ENCODE measurements at regions not wholly inside any gene's neighbourhood (a gene's known extent, or its start where the extent isn't known, plus 50 kb on each side); places are given as distances from the start of the nearest gene placed in this dataset.
A peak's percentile ranks its signal among the peaks of the same experiment; 100 is the strongest.

GRCh38 chr6:91087908-91088307 lies 501.0 kb upstream of the MAP3K7 start:
- TF ChIP-seq EZH2 (IDR thresholded peaks at IDR 0.05; ENCODE audit: borderline replicate concordance) (no peak), CTCF (IDR thresholded peaks at IDR 0.05; ENCODE audit: poor library complexity) (no peak), EZH2phosphoT487 (IDR thresholded peaks at IDR 0.05; ENCODE audit: low read depth, severe bottlenecking, unreplicated experiment) (no peak)
- whole genome bisulfite sequencing (ENCODE audit: low lambda C conversion rate, missing lambda C conversion rate), result 30% methylated on average over 4 of the region's 4 CpGs
- Histone ChIP-seq H4K20me1 (ENCODE audit: insufficient read depth, poor library complexity, severe bottlenecking) (no peaks in the 10 kb centered on the region), H3K4me3 (no peak overlapping the region), H3K79me2 (no peaks in the 10 kb centered on the region), H2AFZ (no peak overlapping the region), H3K9me2 (replicated peaks; ENCODE audit: insufficient read depth) (no peaks in the 10 kb centered on the region), H3K4me2 (no peak overlapping the region), H3K27ac (peak overlapping the region; percentile 65), H3K9me3 (ENCODE audit: low read depth) (no peaks in the 10 kb centered on the region), H3K4me1 (ENCODE audit: insufficient read depth) (peaks cover 1% of the 10 kb centered on the region), H3K27me3 (no peaks in the 10 kb centered on the region), H3K36me3 (replicated peaks; ENCODE audit: insufficient read depth, low read depth) (no peaks in the 10 kb centered on the region)
- DNase-seq (ENCODE audit: low spot score), result no peak

- Histone ChIP-seq H3K27me3 (no peaks in the 10 kb centered on the region), H3K4me3 (no peak overlapping the region), H3K36me3 (replicated peaks; ENCODE audit: insufficient read depth, low read depth) (no peaks in the 10 kb centered on the region), H3K4me2 (no peak overlapping the region), H4K20me1 (ENCODE audit: insufficient read depth, poor library complexity, severe bottlenecking) (no peaks in the 10 kb centered on the region), H3K9me3 (ENCODE audit: low read depth) (no peaks in the 10 kb centered on the region), H3K4me1 (ENCODE audit: insufficient read depth) (peaks cover 20% of the 10 kb centered on the region), H2AFZ (no peak overlapping the region), H3K79me2 (no peaks in the 10 kb centered on the region), H3K9me2 (replicated peaks; ENCODE audit: insufficient read depth) (no peaks in the 10 kb centered on the region), H3K27ac (no peak overlapping the region)
- no peak for TF ChIP-seq EZH2 (IDR thresholded peaks at IDR 0.05; ENCODE audit: borderline replicate concordance)
- 79% methylated on average over 5 of the region's 5 CpGs for WGBS (ENCODE audit: low lambda C conversion rate, missing lambda C conversion rate)
- no peak for DNase-seq (ENCODE audit: low spot score)
These were observed 496.3 kb upstream of the MAP3K7 start for GRCh38 chr6:91083211-91083610.

- 68% methylated on average over 3 of the region's 3 CpGs for WGBS (ENCODE audit: low lambda C conversion rate, missing lambda C conversion rate)
- Histone ChIP-seq H3K4me1 (ENCODE audit: insufficient read depth) (peaks cover 20% of the 10 kb centered on the region), H3K4me2 (no peak overlapping the region)
These were observed 495.5 kb upstream of the MAP3K7 start for GRCh38 chr6:91082311-91082832.

More at GRCh38 chr6:91082311-91082832, 495.5 kb upstream of the MAP3K7 start:
- no peaks in the 10 kb centered on the region for H3K9me2 ChIP-seq (replicated peaks; ENCODE audit: insufficient read depth)
- H3K27me3 ChIP-seq, result no peaks in the 10 kb centered on the region
- H4K20me1 ChIP-seq (ENCODE audit: insufficient read depth, poor library complexity, severe bottlenecking), result no peaks in the 10 kb centered on the region
- no peaks in the 10 kb centered on the region for H3K36me3 ChIP-seq (replicated peaks; ENCODE audit: insufficient read depth, low read depth)
- TF ChIP-seq EZH2 (IDR thresholded peaks at IDR 0.05; ENCODE audit: borderline replicate concordance) (no peak), CTCF (IDR thresholded peaks at IDR 0.05; ENCODE audit: poor library complexity) (no peak), EZH2phosphoT487 (IDR thresholded peaks at IDR 0.05; ENCODE audit: low read depth, severe bottlenecking, unreplicated experiment) (no peak)
- no peak for DNase-seq (ENCODE audit: low spot score)
- no peak overlapping the region for H2AFZ ChIP-seq
- H3K9me3 ChIP-seq (ENCODE audit: low read depth), result no peaks in the 10 kb centered on the region
- H3K4me3 ChIP-seq, result no peak overlapping the region
- no peaks in the 10 kb centered on the region for H3K79me2 ChIP-seq
- no peak overlapping the region for H3K27ac ChIP-seq

Measured in hepatocyte (in vitro differentiated cells).